Lower lobe of right lung (tissue), 2 donors: ENCODE measurements at regions not wholly inside any gene's neighbourhood (a gene's known extent, or its start where the extent isn't known, plus 50 kb on each side); places are given as distances from the start of the nearest gene placed in this dataset.

Source experiments
- ATAC-seq, 2 donors: fragments of 200-7000 bp; cut with Tn5 transposase; one replicate each; pipeline ENCODE4 v1.9.1; 2020 to 2022; ENCODE audit warnings: mild to moderate bottlenecking in 2 of 2, moderate library complexity in 2 of 2
- DNase-seq: peaks from one replicate; pipeline ENCODE4 v3.0.0-alpha.2; 2020
- H3K27ac ChIP-seq: fragments of 200-600 bp; one replicate; pipeline ENCODE4 v1.8.0; 2022
- H3K27me3 ChIP-seq: fragments of 200-600 bp; one replicate; pipeline ENCODE4 v1.8.0; 2022; ENCODE audit warnings: low read depth
- H3K36me3 ChIP-seq: fragments of 200-600 bp; one replicate; pipeline ENCODE4 v1.8.0; 2022; ENCODE audit warnings: mild to moderate bottlenecking
- H3K4me1 ChIP-seq: fragments of 200-600 bp; one replicate; pipeline ENCODE4 v1.8.0; 2022
- H3K4me3 ChIP-seq: fragments of 200-600 bp; one replicate; pipeline ENCODE4 v1.8.0; 2022; ENCODE audit warnings: mild to moderate bottlenecking
- H3K9me3 ChIP-seq: fragments of 200-600 bp; one replicate; pipeline ENCODE4 v1.8.0; 2022
- intact Hi-C: fragments of 100-400 bp; cut with DNase I; formaldehyde crosslinking; loops from one replicate; pipeline ENCODE4 v1.11.0; 2022
- TF ChIP-seq, protein P1 (sequence below): fragments of 200-600 bp; IDR thresholded peaks from one replicate; pipeline ENCODE4 v1.8.0; 2022; ENCODE audit warnings: antibody characterized with exemption, mild to moderate bottlenecking
- donor health status: DM: no; HTN: yes; CAD: no; lungs with severe emphysema.

- TF ChIP-seq, protein P1, sequence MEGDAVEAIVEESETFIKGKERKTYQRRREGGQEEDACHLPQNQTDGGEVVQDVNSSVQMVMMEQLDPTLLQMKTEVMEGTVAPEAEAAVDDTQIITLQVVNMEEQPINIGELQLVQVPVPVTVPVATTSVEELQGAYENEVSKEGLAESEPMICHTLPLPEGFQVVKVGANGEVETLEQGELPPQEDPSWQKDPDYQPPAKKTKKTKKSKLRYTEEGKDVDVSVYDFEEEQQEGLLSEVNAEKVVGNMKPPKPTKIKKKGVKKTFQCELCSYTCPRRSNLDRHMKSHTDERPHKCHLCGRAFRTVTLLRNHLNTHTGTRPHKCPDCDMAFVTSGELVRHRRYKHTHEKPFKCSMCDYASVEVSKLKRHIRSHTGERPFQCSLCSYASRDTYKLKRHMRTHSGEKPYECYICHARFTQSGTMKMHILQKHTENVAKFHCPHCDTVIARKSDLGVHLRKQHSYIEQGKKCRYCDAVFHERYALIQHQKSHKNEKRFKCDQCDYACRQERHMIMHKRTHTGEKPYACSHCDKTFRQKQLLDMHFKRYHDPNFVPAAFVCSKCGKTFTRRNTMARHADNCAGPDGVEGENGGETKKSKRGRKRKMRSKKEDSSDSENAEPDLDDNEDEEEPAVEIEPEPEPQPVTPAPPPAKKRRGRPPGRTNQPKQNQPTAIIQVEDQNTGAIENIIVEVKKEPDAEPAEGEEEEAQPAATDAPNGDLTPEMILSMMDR = no peak
- H3K27ac ChIP-seq = peak overlapping the region; percentile 51
Measured at GRCh38 chr21:38957575-38958322, 152.0 kb downstream of the ETS2 start.

DNA sequence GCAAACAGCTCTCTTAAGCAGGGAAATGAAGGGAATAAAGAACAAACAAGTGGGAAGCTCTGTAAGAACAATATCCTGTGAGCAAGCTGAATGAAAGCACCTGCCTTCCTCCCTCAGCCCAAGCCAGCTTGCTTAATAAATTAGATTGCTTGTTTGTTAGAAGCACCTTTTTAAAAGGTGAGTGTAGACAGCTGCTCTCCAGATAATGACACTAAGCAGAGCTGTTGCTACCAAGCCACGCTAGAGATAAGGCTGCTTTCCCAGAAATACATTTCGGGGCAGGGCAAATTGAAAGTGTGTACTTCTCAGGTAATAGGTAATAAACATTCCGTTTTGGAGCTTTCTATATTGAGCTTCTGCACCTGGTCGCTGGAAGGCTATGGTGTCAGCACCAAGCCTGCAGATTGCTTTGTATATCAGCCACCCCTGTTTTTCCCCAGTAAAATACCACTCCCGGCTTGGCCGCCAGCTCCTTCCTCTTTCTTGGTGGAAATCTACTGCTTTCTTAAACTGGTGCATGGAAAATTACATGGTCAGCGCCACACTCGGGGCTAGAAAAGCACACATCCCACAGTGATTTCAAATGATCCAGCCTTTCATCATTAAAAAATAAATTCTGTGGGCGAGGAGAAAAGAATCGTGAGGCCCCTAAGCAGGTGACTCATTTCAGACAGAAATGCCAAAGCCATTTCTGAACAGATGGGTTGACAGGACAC is 151.3 kb downstream of the ETS2 start:
- peak; percentile 3 to 44 for ATAC-seq
- intact Hi-C loops = no loop called here
- no peaks in the 10 kb centered on the region for H3K27me3 ChIP-seq
- TF ChIP-seq, protein P1 = no peak
- no peaks in the 10 kb centered on the region for H3K9me3 ChIP-seq
- no peak overlapping the region for H3K4me3 ChIP-seq
- peak overlapping the region; percentile 51 for H3K27ac ChIP-seq
- peaks cover 33% of the 10 kb centered on the region for H3K4me1 ChIP-seq
- peak; percentile 58 for DNase-seq
- no peaks in the 10 kb centered on the region for H3K36me3 ChIP-seq

More at GRCh38 chr21:38957575-38958322, 152.0 kb downstream of the ETS2 start:
- ATAC-seq = no peak
- intact Hi-C loops = no loop called here
- no peaks in the 10 kb centered on the region for H3K9me3 ChIP-seq
- peaks cover 33% of the 10 kb centered on the region for H3K4me1 ChIP-seq
- H3K4me3 ChIP-seq = no peak overlapping the region
- DNase-seq = no peak
- no peaks in the 10 kb centered on the region for H3K36me3 ChIP-seq
- no peaks in the 10 kb centered on the region for H3K27me3 ChIP-seq

DNA sequence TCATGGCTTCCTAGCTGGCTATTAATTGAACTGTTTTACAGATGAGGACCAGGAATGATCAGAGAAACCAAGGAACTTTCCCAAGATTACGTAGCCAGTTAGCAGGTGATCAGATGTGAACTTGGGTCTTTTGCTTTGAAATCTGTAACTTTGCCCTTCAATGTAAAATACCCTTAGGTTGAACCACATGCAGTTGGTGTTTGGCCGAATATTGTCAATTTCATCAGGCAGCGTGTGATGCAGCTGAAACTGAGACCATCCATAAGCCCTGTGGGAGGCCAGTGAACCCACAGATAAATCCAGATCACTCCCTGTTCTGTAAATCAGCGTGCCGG is 150.8 kb downstream of the ETS2 start:
- Histone ChIP-seq H3K4me1 (peaks cover 33% of the 10 kb centered on the region), H3K36me3 (no peaks in the 10 kb centered on the region), H3K27me3 (no peaks in the 10 kb centered on the region), H3K4me3 (no peak overlapping the region), H3K9me3 (no peaks in the 10 kb centered on the region), H3K27ac (peak overlapping the region; percentile 51)
- intact Hi-C loops = no loop called here
- DNase-seq = no peak
- TF ChIP-seq, protein P1 = no peak
- ATAC-seq = no peak

- intact Hi-C loops = no loop called here
Measured at GRCh38 chr21:38956007-38956406, 150.3 kb downstream of the ETS2 start.

DNA sequence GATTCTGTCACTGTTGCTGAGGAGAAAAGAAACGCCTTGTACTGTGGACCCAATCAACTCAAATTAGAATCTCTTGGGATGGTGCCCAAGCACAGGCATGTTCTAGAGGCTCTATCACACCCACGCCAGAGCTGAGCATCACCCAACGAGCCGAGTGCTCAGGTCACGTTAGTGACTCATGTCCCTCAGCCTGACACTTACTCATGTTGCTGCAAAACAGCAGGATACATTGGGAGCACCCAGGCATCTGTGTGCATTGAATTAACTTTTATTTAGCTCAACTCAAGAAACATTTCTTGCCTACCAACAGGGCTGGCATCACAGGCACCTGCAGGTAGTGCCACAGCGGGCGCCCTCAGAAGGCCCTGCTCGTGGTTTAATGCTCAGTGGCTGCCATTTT is 149.8 kb downstream of the ETS2 start:
- intact Hi-C loops = no loop called here
- peak; percentile 25 to 38 for ATAC-seq

More at GRCh38 chr21:38956007-38956406, 150.3 kb downstream of the ETS2 start:
- ATAC-seq (no peak), DNase-seq (no peak)
- H3K27ac ChIP-seq = no peak overlapping the region
- no peaks in the 10 kb centered on the region for H3K36me3 ChIP-seq
- H3K27me3 ChIP-seq = no peaks in the 10 kb centered on the region
- no peak overlapping the region for H3K4me3 ChIP-seq
- peaks cover 33% of the 10 kb centered on the region for H3K4me1 ChIP-seq
- TF ChIP-seq, protein P1 = no peak
- H3K9me3 ChIP-seq = no peaks in the 10 kb centered on the region

More for the DNA sequence above, 149.8 kb downstream of the ETS2 start:
- TF ChIP-seq, protein P1 = no peak
- no peaks in the 10 kb centered on the region for H3K27me3 ChIP-seq
- H3K9me3 ChIP-seq = no peaks in the 10 kb centered on the region
- no peak overlapping the region for H3K4me3 ChIP-seq
- no peak for DNase-seq
- H3K4me1 ChIP-seq = peaks cover 33% of the 10 kb centered on the region
- H3K27ac ChIP-seq = no peak overlapping the region
- H3K36me3 ChIP-seq = no peaks in the 10 kb centered on the region
